ENCODE measurements at regions not wholly inside any gene's neighbourhood (a gene's known extent, or its start where the extent isn't known, plus 50 kb on each side); places are given as distances from the start of the nearest gene placed in this dataset.

GRCh38 chr4:11919316-11919715 is 490.6 kb upstream of the HS3ST1 start:
- H3K36me3 ChIP-seq, result no peaks in the 10 kb centered on the region
- no peaks in the 10 kb centered on the region for H3K4me1 ChIP-seq
- no peaks in the 10 kb centered on the region for H3K9me3 ChIP-seq
- 86 to 91% methylated on average over 1 of the region's 1 CpG for WGBS, 2 donors
- H3K27me3 ChIP-seq, result no peaks in the 10 kb centered on the region
- DNase-seq, result no peak
- intact Hi-C loops (cut with DNase I), result no loop called here
- TF ChIP-seq POLR2AphosphoS5 (IDR thresholded peaks at IDR 0.05) (no peak), CTCF (IDR thresholded peaks at IDR 0.05) (no peak), EP300 (IDR thresholded peaks at IDR 0.05) (no peak), POLR2A (IDR thresholded peaks at IDR 0.05) (no peak)
- H3K4me3 ChIP-seq, result no peak overlapping the region
- no peak overlapping the region for H3K27ac ChIP-seq

DNA sequence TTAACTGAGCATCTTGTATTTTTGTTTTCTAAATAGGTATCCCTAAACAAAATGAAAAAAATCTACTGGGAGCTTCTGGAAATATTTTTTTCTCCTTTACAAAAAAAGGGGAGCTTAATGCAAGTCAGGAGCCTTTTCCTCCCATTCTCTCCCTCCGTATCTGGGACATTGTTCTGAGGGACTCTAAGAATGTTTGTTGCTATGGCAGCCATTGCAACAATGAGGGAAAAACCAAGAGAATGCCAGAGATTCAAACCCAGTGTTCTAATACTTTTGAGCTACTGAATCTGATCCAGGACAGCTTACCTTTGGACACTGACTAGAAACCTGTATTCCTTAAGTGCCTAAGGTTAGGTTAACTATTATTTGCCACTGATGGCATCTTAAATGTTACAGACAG is 485.7 kb upstream of the HS3ST1 start:
- WGBS, 2 donors, result 64 to 69% methylated on average over 1 of the region's 1 CpG
- intact Hi-C loops (cut with DNase I), result no loop called here
- no peak for TF ChIP-seq POLR2A (IDR thresholded peaks at IDR 0.05)
- no peak for TF ChIP-seq CTCF (IDR thresholded peaks at IDR 0.05)
- TF ChIP-seq POLR2AphosphoS5 (IDR thresholded peaks at IDR 0.05), result no peak
- TF ChIP-seq EP300 (IDR thresholded peaks at IDR 0.05), result no peak
- Histone ChIP-seq H3K27ac (no peak overlapping the region), H3K36me3 (no peaks in the 10 kb centered on the region), H3K27me3 (no peaks in the 10 kb centered on the region), H3K4me3 (no peak overlapping the region), H3K9me3 (no peaks in the 10 kb centered on the region), H3K4me1 (no peaks in the 10 kb centered on the region)
- no peak for DNase-seq

GRCh38 chr4:11912886-11913285 is 484.2 kb upstream of the HS3ST1 start:
- H3K4me1 ChIP-seq, result no peaks in the 10 kb centered on the region
- DNase-seq, result no peak
- H3K9me3 ChIP-seq, result no peaks in the 10 kb centered on the region
- H3K4me3 ChIP-seq, result no peak overlapping the region
- H3K27me3 ChIP-seq, result no peaks in the 10 kb centered on the region
- no peak overlapping the region for H3K27ac ChIP-seq
- TF ChIP-seq POLR2AphosphoS5 (IDR thresholded peaks at IDR 0.05), result no peak
- TF ChIP-seq CTCF (IDR thresholded peaks at IDR 0.05), result no peak
- no peak for TF ChIP-seq EP300 (IDR thresholded peaks at IDR 0.05)
- TF ChIP-seq POLR2A (IDR thresholded peaks at IDR 0.05), result no peak
- H3K36me3 ChIP-seq, result no peaks in the 10 kb centered on the region
- intact Hi-C loops (cut with DNase I), result no loop called here

- WGBS, 2 donors, result 79 to 88% methylated on average over 3 of the region's 3 CpGs
- Histone ChIP-seq H3K9me3 (no peaks in the 10 kb centered on the region), H3K4me1 (no peaks in the 10 kb centered on the region), H3K36me3 (no peaks in the 10 kb centered on the region), H3K27ac (no peak overlapping the region), H3K4me3 (no peak overlapping the region), H3K27me3 (no peaks in the 10 kb centered on the region)
- DNase-seq, result no peak
- TF ChIP-seq POLR2A (IDR thresholded peaks at IDR 0.05), result no peak
- no peak for TF ChIP-seq CTCF (IDR thresholded peaks at IDR 0.05)
- TF ChIP-seq EP300 (IDR thresholded peaks at IDR 0.05), result no peak
- TF ChIP-seq POLR2AphosphoS5 (IDR thresholded peaks at IDR 0.05), result no peak
- intact Hi-C loops (cut with DNase I), result no loop called here
Observed at GRCh38 chr4:11910812-11911211, 482.1 kb upstream of the HS3ST1 start.

DNA sequence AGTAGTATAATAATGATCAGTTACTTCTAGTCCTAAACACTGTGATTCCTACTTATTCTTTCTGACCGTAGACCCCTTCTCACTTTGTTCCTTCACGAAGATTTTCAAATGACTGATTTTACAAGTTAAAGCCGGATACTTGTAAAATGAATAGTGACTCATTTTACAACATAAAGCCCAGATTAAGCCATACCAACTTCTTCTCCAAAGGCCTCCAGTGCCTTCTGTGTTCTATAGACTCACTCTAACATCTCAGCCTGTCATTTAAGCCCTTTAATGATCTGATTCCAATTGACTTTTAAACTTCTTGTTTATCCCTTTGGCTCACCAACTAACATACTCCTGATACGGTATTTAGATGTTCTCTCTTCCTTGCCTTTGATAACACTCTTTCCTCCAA is 480.0 kb upstream of the HS3ST1 start:
- no peak overlapping the region for H3K27ac ChIP-seq
- no peak for DNase-seq
- no peak overlapping the region for H3K4me3 ChIP-seq
- TF ChIP-seq POLR2AphosphoS5 (IDR thresholded peaks at IDR 0.05) (no peak), CTCF (IDR thresholded peaks at IDR 0.05) (no peak), POLR2A (IDR thresholded peaks at IDR 0.05) (no peak), EP300 (IDR thresholded peaks at IDR 0.05) (no peak)
- intact Hi-C loops (cut with DNase I), result no loop called here
- H3K27me3 ChIP-seq, result no peaks in the 10 kb centered on the region
- H3K4me1 ChIP-seq, result no peaks in the 10 kb centered on the region
- no peaks in the 10 kb centered on the region for H3K36me3 ChIP-seq
- no peaks in the 10 kb centered on the region for H3K9me3 ChIP-seq
- 51 to 75% methylated on average over 4 of the region's 4 CpGs for WGBS, 2 donors

All from sigmoid colon (tissue), 6 donors.